Breast epithelium (tissue), 3 donors: ENCODE measurements at regions not wholly inside any gene's neighbourhood (a gene's known extent, or its start where the extent isn't known, plus 50 kb on each side); places are given as distances from the start of the nearest gene placed in this dataset.
"Not testable (repeated sequence)": the region's sequence is repeated elsewhere in the genome, so short reads cannot be mapped to it uniquely, and the experiment has no call there.

Source experiments
- POLR2A ChIP-seq: fragments of 450-650 bp; IDR thresholded peaks from one replicate; pipeline ENCODE4 v1.6.1; 2016; ENCODE audit warnings: antibody characterized with exemption, mild to moderate bottlenecking, moderate library complexity
- TF ChIP-seq, protein P1 (sequence below), 3 donors: fragments of 450-650 bp; IDR thresholded peaks; one replicate each; pipeline ENCODE4 v1.5.1; 2016 to 2017; ENCODE audit warnings: antibody characterized with exemption in 3 of 3, mild to moderate bottlenecking in 3 of 3, moderate library complexity in 3 of 3

DNA sequence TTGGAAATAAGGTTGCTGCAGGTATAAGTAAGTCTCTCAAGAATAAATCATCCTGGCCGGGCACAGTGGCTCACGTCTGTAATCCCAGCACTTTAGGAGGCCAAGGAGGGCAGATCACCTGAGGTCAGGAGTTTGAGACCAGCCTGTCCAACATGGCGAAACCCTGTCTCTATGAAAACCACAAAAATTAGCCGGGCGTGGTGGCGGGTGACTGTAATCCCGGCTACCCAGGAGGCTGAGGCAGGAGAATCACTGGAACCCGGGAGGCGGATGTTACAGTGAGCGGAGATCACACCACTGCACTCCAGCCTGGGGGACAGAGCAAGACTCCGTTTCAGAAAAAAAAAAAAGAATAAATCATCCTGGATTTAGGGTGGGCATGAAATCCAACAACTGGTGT, 59.7 kb upstream of the ATP2B4 start:
- TF ChIP-seq, protein P1, sequence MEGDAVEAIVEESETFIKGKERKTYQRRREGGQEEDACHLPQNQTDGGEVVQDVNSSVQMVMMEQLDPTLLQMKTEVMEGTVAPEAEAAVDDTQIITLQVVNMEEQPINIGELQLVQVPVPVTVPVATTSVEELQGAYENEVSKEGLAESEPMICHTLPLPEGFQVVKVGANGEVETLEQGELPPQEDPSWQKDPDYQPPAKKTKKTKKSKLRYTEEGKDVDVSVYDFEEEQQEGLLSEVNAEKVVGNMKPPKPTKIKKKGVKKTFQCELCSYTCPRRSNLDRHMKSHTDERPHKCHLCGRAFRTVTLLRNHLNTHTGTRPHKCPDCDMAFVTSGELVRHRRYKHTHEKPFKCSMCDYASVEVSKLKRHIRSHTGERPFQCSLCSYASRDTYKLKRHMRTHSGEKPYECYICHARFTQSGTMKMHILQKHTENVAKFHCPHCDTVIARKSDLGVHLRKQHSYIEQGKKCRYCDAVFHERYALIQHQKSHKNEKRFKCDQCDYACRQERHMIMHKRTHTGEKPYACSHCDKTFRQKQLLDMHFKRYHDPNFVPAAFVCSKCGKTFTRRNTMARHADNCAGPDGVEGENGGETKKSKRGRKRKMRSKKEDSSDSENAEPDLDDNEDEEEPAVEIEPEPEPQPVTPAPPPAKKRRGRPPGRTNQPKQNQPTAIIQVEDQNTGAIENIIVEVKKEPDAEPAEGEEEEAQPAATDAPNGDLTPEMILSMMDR (IDR thresholded peaks at IDR 0.05) = not testable (repeated sequence)
- not testable (repeated sequence) for TF ChIP-seq POLR2A
